Right atrium auricular region (tissue), 2 donors: ENCODE measurements at regions not wholly inside any gene's neighbourhood (a gene's known extent, or its start where the extent isn't known, plus 50 kb on each side); places are given as distances from the start of the nearest gene placed in this dataset.

ENCODE experiments used
- DNase-seq: peaks from one replicate; pipeline ENCODE4 v3.0.0-alpha.2; 2019; ENCODE audit warnings: low spot score
- H3K27ac ChIP-seq, 2 donors: fragments of 200-600 bp; sonication (generic); 1 replicate in 1 of 2; 2 replicates in 1 of 2; pipeline ENCODE4 v1.5.1; 2016 to 2019
- H3K27me3 ChIP-seq, 2 donors: fragments of 200-600 bp; sonication (generic); one replicate each; pipeline versions ENCODE4 v1.5.1 to v1.6.0; 2017 to 2019
- H3K36me3 ChIP-seq: fragments of 200-600 bp; sonication (generic); one replicate; pipeline ENCODE4 v1.5.1; 2016
- H3K4me1 ChIP-seq, 2 donors: fragments of 200-600 bp; sonication (generic); one replicate each; pipeline versions ENCODE4 v1.5.1 to v1.6.0; 2017 to 2019
- H3K4me3 ChIP-seq, 2 donors: fragments of 200-600 bp; sonication (generic); 1 replicate in 1 of 2; 2 replicates in 1 of 2; pipeline ENCODE4 v1.5.1; 2017 to 2019; ENCODE audit warnings: mild to moderate bottlenecking in 1 of 2, moderate library complexity in 1 of 2
- H3K9me3 ChIP-seq, 2 donors: fragments of 200-600 bp; sonication (generic); one replicate each; pipeline ENCODE4 v1.5.1; 2019
- CTCF ChIP-seq, 2 donors: fragments of 200-600 bp; sonication (generic); IDR thresholded peaks; one replicate each; pipeline ENCODE4 v1.5.1; 2019; ENCODE audit warnings: antibody characterized with exemption in 2 of 2

GRCh38 chr3:163018067-163018466 is 1521.5 kb downstream of the OTOL1 start:
- no peak for DNase-seq
- no peaks in the 10 kb centered on the region for H3K4me1 ChIP-seq
- peaks cover 0 to 10% of the 10 kb centered on the region in 2 donors for H3K9me3 ChIP-seq
- no peak for TF ChIP-seq CTCF (IDR thresholded peaks at IDR 0.05)
- H3K27me3 ChIP-seq, result no peaks in the 10 kb centered on the region
- H3K36me3 ChIP-seq, result no peaks in the 10 kb centered on the region
- H3K27ac ChIP-seq, result peak overlapping the region in 1 of 2 donors; percentile 7
- H3K4me3 ChIP-seq, result no peak overlapping the region

GRCh38 chr3:163018664-163019063 is 1522.1 kb downstream of the OTOL1 start:
- Histone ChIP-seq H3K9me3 (peaks cover 0 to 10% of the 10 kb centered on the region in 2 donors), H3K27me3 (no peaks in the 10 kb centered on the region), H3K4me1 (no peaks in the 10 kb centered on the region), H3K27ac (no peak overlapping the region), H3K4me3 (no peak overlapping the region), H3K36me3 (no peaks in the 10 kb centered on the region)
- TF ChIP-seq CTCF (IDR thresholded peaks at IDR 0.05), result no peak
- DNase-seq, result no peak

- Histone ChIP-seq H3K4me3 (no peak overlapping the region), H3K27ac (no peak overlapping the region), H3K27me3 (no peaks in the 10 kb centered on the region), H3K4me1 (no peaks in the 10 kb centered on the region), H3K9me3 (peaks cover 0 to 10% of the 10 kb centered on the region in 2 donors), H3K36me3 (no peaks in the 10 kb centered on the region)
- no peak for DNase-seq
- no peak for TF ChIP-seq CTCF (IDR thresholded peaks at IDR 0.05)
Observed at GRCh38 chr3:163019260-163019659, 1522.7 kb downstream of the OTOL1 start.

- Histone ChIP-seq H3K27ac (no peak overlapping the region), H3K4me1 (no peaks in the 10 kb centered on the region), H3K27me3 (no peaks in the 10 kb centered on the region), H3K36me3 (no peaks in the 10 kb centered on the region), H3K9me3 (no peaks in the 10 kb centered on the region), H3K4me3 (no peak overlapping the region)
- DNase-seq, result no peak
- no peak for TF ChIP-seq CTCF (IDR thresholded peaks at IDR 0.05)
Observed at GRCh38 chr3:163033652-163034051, 1537.0 kb downstream of the OTOL1 start.

- TF ChIP-seq CTCF (IDR thresholded peaks at IDR 0.05), result no peak
- Histone ChIP-seq H3K4me1 (no peaks in the 10 kb centered on the region), H3K27ac (no peak overlapping the region), H3K36me3 (no peaks in the 10 kb centered on the region), H3K27me3 (no peaks in the 10 kb centered on the region), H3K4me3 (no peak overlapping the region), H3K9me3 (no peaks in the 10 kb centered on the region)
- DNase-seq, result no peak
Observed at GRCh38 chr3:163039636-163040035, 1543.0 kb downstream of the OTOL1 start.

- Histone ChIP-seq H3K27ac (no peak overlapping the region), H3K4me3 (no peak overlapping the region), H3K27me3 (no peaks in the 10 kb centered on the region), H3K36me3 (no peaks in the 10 kb centered on the region), H3K4me1 (no peaks in the 10 kb centered on the region), H3K9me3 (no peaks in the 10 kb centered on the region)
- no peak for TF ChIP-seq CTCF (IDR thresholded peaks at IDR 0.05)
- no peak for DNase-seq
Observed at GRCh38 chr3:163043074-163043473, 1546.5 kb downstream of the OTOL1 start.
